GM18873 (cell line): ENCODE measurements at regions not wholly inside any gene's neighbourhood (a gene's known extent, or its start where the extent isn't known, plus 50 kb on each side); places are given as distances from the start of the nearest gene placed in this dataset.

Experiments used
- ATAC-seq: cut with Tn5 transposase; IDR thresholded peaks from one replicate; pipeline ENCODE4 v1.9.1; 2021; ENCODE audit warnings: mild to moderate bottlenecking, moderate library complexity, moderate number of reproducible peaks; ENCODE audit not compliant: unreplicated experiment, low FRiP score

DNA sequence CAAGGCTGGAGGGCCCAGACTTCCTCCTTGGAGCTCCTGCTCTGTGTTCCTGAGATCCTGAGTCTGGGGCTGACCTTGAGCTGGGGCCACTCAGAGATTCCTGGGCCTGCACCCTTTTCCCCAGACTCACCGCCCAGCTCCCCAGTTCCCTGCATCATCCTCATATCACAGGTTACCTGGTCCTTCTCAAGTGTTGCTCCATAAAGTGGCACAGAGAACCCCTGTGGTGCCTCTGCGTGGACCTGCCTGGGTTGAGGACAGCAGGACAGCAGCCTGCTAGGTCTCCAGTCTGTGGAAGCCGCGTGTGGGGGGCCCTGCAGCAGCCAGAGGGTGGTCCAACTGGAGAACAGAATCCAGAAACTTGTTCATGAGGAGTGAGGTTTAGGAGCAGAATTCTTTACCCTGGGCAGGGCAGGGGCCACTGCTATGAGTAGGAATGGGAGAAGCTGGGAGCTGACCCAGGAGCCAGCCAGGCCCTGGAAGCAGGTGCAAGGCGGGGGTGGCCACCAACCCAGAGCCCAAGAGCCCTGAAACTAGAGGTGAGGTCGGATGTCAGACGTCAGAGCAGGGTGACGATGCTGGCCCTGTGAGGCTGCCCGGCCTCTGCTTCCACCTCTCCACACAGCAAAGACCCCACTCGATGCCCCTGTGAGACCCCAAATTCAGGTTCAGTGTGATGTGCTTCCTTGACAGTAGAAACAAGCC is 299.4 kb downstream of the TCERG1L start:
- no peak for ATAC-seq

DNA sequence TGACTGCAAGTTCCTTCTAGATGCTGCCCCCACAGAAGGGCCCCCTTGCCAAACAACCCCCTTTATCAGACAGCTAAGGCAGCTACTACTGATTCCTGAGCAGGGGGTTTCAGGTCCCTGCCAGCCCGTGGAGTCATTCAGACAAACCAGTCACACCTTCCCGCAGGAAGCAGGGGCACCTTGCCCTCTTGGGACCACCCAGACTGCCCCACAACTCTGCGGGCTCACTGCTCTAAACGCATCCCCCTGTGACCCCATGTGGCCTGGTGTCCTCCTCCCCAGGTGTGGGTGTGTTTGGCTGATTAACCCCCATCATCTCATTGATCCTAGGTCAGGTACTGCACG is 298.9 kb downstream of the TCERG1L start:
- no peak for ATAC-seq

- ATAC-seq = no peak
These were observed 298.1 kb downstream of the TCERG1L start for GRCh38 chr10:131013281-131013912.

- no peak for ATAC-seq
These were observed 297.2 kb downstream of the TCERG1L start for GRCh38 chr10:131014271-131014670.

DNA sequence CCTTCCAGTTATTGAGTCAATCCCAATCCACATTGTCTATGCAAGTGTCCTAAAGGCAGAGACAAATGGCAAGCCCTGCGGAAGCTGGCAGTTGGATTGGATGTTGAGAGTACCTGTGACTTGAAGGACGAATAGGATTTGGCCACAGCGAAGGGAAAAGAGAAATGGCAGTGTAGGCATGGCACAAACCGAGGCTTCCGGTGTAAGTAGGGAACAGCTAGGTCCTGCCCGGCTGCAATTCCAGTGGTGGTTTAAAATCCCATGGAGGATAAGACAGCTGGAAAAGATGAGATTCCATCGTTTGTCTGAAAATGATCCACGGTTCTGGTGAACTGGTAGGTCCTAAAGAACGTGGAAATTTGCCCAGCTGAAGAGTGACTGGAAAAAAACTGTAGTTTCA is 296.2 kb downstream of the TCERG1L start:
- ATAC-seq = no peak

- ATAC-seq = no peak
These were observed 295.0 kb downstream of the TCERG1L start for GRCh38 chr10:131016556-131016955.

GRCh38 chr10:131017566-131018285 is 293.8 kb downstream of the TCERG1L start:
- ATAC-seq = no peak

- no peak for ATAC-seq
These were observed 292.5 kb downstream of the TCERG1L start for GRCh38 chr10:131018886-131019500.

DNA sequence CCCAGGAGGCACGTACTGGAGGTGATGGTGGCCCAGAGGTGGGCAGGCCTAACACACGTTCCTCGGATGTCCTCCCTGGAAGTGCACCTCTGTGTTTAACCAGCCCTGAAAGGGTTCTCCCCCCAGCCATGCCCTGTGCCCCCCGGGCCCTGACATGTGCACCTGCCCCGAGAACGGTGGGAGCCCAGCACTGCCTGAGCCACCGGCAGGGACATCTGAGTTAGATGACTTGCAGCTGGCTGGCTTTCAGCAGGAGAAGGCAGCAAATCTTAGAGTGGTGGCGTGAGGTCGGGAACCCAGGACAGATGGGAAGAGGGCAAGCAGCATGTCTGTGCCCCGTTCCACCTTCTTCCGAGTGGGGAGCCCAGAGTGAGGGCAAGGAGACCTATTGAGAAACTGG is 291.8 kb downstream of the TCERG1L start:
- no peak for ATAC-seq

DNA sequence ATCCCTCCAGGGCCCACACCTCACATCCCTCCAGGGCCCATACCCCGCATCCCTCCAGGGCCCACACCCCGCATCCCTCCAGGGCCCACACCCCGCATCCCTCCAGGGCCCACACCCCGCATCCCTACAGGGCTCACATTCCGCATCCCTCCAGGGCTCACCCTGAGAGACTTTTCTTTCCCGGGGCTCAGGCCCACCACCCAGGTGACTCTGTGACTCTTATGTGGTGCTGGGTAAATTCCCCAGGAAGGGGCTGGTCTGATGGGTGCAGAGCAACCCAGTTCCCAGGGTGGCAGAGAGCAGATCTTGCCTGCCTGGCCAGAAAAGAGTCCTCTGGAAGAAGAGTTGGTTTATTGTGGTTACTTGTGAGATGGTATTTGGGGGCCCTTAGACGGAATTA is 290.7 kb downstream of the TCERG1L start:
- no peak for ATAC-seq

GRCh38 chr10:131021246-131021895 is 290.1 kb downstream of the TCERG1L start:
- no peak for ATAC-seq

GRCh38 chr10:131021969-131022368 is 289.6 kb downstream of the TCERG1L start:
- ATAC-seq = no peak

DNA sequence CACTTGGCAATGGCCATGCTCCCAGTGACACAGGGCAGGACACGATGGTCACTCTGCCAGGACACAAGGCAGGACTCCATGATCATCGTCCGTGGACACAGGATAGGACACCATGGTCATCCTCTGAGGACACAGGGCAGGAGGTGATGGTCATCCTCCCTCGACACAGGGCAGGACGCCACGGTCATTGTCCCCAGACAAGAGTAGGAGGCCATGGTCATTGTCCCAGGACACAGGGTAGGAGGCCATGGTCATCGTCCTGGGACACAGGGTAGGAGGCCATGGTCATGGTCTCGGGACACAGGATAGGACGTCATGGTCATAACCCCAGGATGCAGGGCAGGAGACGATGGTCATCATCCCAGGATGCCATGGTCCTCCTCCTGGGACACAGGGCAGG is 289.2 kb downstream of the TCERG1L start:
- no peak for ATAC-seq

- no peak for ATAC-seq
These were observed 288.5 kb downstream of the TCERG1L start for GRCh38 chr10:131022981-131023380.

DNA sequence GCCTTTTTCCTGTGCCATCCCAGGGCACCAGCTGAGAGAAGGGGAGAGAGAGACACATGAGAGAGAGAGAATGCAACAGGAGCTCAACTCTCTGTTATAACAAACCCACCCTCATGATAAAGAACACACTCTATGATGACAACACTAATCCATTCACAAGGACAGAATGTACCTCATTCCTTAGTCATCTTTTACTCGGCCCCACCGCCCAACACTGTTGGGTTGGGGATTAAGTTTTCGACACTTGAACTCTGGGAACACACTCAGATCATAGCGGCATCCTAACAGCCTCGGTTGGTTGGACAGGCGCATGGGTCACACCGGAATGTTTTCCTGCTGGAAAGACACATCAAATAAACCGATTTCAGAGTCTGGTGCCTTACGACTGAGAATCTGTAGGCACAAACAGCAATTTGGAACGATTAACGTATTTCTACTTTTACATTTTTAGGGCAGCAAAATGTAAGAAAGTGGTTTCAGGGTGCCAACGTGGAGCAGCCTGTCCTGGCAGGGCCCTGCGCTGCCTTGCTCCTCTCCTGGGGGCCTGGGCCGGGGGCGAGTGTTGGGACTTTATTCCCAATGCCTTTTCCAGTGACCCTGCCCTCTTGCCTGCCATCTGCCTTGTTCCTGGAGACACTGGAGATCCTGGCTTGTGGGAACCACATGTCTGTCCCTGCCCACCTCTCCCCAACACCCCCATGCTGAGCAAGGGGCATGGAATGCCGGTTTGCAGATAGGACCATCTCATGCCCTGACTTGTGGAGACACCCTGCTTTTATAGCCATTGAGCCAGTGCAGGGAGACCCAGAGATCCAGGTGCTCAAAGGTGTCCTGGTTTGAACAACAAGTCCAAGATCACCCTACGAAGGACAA is 287.0 kb downstream of the TCERG1L start:
- no peak for ATAC-seq

DNA sequence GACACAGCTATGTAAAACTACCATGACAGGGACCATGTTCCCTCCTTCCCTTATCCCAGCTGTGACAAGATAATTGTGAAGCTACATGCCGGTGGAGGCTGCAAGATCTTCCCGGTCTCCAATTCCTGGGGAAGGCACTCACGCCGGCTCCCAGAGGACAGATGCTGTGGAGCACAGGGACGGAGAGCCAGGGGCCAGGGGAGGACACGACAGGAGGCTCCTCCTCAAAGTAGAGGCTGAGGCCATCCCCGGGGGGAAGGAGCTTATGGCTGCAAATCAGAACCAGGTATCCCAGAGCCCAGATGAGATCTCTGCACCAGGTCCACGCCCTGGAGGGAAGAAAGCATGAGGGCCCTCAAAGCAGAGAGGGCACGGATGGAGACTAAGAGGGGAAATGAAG is 286.2 kb downstream of the TCERG1L start:
- no peak for ATAC-seq

DNA sequence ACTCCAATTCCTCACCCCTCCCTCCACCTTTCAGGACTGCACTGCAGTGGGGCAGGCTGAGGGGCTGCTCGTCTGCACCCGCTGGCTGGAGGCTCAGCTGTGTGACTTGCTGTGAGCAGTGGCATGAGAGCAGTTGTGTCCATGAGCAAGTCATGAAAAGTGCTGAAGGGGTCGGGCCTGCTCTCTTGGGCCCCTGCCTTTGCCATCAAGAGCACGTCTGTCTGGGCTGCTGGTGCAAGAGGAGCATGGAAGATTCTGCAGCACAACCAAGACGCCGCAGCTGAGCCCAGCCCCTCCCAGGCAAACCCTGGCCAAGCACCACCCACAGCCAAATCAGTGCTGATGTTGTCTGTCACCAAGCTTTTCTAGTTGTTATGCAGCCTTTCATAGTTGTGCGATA is 284.3 kb downstream of the TCERG1L start:
- ATAC-seq = no peak

- no peak for ATAC-seq
These were observed 280.2 kb downstream of the TCERG1L start for GRCh38 chr10:131031346-131031745.

- no peak for ATAC-seq
These were observed 279.0 kb downstream of the TCERG1L start for GRCh38 chr10:131032329-131033165.
